ENCODE measurements at regions not wholly inside any gene's neighbourhood (a gene's known extent, or its start where the extent isn't known, plus 50 kb on each side); places are given as distances from the start of the nearest gene placed in this dataset.

DNA sequence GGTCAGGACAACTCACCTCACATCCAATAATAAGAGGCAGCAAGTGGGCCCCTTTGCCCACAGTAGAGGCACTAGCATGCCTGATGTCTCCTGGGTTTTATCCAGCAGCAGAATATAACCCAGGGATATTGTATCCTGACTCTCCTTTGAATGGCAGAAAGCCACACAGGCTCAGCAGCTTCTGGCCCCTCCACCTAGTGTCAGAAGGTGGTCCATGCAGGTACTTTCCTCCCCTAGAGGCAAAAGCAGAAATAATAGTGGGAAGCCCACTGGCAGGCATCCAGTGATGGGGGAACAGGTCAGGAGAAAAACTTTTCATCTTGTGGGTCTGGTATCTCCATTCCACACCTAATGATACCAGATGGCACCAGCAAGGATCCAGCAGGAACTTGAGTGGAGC, 75.5 kb upstream of the IRS4 start:
- TF ChIP-seq CTCF (IDR thresholded peaks at IDR 0.05; ENCODE audit: insufficient read depth, low read length) (no peak), POLR2AphosphoS5 (IDR thresholded peaks at IDR 0.05; ENCODE audit: low read depth) (no peak)
- TF ChIP-seq, protein P1, sequence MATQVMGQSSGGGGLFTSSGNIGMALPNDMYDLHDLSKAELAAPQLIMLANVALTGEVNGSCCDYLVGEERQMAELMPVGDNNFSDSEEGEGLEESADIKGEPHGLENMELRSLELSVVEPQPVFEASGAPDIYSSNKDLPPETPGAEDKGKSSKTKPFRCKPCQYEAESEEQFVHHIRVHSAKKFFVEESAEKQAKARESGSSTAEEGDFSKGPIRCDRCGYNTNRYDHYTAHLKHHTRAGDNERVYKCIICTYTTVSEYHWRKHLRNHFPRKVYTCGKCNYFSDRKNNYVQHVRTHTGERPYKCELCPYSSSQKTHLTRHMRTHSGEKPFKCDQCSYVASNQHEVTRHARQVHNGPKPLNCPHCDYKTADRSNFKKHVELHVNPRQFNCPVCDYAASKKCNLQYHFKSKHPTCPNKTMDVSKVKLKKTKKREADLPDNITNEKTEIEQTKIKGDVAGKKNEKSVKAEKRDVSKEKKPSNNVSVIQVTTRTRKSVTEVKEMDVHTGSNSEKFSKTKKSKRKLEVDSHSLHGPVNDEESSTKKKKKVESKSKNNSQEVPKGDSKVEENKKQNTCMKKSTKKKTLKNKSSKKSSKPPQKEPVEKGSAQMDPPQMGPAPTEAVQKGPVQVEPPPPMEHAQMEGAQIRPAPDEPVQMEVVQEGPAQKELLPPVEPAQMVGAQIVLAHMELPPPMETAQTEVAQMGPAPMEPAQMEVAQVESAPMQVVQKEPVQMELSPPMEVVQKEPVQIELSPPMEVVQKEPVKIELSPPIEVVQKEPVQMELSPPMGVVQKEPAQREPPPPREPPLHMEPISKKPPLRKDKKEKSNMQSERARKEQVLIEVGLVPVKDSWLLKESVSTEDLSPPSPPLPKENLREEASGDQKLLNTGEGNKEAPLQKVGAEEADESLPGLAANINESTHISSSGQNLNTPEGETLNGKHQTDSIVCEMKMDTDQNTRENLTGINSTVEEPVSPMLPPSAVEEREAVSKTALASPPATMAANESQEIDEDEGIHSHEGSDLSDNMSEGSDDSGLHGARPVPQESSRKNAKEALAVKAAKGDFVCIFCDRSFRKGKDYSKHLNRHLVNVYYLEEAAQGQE (IDR thresholded peaks at IDR 0.05; ENCODE audit: insufficient replicate concordance, low read depth), result no peak

Measured in HL-60 (cell line).